GM18951 (cell line): ENCODE measurements at regions not wholly inside any gene's neighbourhood (a gene's known extent, or its start where the extent isn't known, plus 50 kb on each side); places are given as distances from the start of the nearest gene placed in this dataset.

ENCODE experiments used
- POLR2A ChIP-seq: IDR thresholded peaks from 4 replicates; pipeline ENCODE4 v1.6.1; 2011; ENCODE audit warnings: mild to moderate bottlenecking; ENCODE audit not compliant: insufficient read length, insufficient read depth; ENCODE audit errors: extremely low read depth
- in situ Hi-C: fragments of 300-500 bp; cut with MboI; formaldehyde crosslinking; loops from one replicate; pipeline ENCODE4 v1.12.0; 2022; ENCODE audit warnings: low sequenced_read_pairs, mixed read lengths, inconsistent platforms; ENCODE audit not compliant: unreplicated experiment

DNA sequence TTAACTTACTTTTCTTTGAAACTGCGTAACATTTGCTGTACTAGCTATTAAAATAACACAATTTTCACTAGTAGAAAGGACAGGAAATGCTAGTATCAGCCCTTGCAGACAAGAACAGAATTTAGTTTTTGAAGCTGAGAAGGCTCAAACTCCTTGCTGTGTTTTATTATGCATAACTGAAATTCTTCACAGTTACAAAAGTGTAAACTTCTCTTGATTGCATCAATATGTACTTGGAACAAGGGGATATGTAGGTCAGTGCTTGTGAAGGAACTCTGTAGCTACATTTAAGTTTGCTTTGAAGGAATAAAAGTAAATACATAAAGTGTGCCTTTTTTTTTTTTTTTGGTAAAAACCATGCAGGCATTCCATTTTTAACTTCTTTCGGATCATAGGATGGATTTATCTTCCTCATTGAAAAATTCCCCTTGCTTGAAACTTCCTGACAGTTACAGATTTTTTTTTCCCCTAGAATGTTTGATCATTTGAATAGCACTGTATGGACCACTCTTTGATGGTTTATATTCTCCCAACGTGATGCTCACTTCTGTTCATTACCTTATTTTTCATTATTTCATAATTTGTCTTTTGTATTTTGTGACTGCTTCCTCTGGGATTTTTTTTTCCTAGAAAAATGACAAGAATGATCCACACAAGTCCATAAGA is 94.9 kb upstream of the DAB2 start:
- in situ Hi-C loops: no loop called here
- no peak for TF ChIP-seq POLR2A

DNA sequence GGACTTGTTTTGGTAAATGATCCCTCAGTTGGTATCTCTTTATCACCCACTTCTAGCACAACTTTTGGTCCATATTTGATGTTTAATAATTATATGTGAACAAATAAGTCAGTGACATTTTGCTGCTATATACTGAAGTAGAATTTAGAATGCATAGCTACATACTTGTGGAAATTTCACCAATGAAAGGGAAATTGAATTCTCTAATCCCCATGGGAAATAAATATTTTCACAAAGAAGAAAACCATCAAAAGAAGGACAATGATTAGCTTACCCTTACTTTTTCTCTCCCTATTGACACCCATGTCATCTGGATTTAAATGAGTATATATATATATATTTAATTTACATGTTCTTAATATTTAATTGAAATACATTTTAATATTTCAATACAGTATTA is 94.3 kb upstream of the DAB2 start:
- no peak for TF ChIP-seq POLR2A
- in situ Hi-C loops: no loop called here

DNA sequence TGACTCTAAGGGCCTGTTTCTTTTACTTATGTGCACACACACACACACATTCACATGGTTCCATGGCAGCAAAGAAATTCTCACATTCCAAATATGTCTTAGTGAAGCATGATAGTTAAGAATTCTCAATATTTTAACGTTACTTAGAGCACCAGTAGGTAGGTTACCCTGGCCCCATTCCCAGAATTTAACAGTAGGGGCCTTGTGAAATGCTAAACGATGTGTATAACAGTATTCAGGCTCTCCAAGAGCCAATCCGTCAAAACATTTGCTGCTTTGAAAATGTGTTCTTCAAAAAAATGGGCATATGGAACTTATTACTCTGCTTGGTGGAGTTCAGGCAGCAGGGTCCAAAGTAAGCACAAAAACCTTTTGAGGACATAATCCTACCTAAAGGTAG is 93.7 kb upstream of the DAB2 start:
- in situ Hi-C loops: no loop called here
- TF ChIP-seq POLR2A: no peak

DNA sequence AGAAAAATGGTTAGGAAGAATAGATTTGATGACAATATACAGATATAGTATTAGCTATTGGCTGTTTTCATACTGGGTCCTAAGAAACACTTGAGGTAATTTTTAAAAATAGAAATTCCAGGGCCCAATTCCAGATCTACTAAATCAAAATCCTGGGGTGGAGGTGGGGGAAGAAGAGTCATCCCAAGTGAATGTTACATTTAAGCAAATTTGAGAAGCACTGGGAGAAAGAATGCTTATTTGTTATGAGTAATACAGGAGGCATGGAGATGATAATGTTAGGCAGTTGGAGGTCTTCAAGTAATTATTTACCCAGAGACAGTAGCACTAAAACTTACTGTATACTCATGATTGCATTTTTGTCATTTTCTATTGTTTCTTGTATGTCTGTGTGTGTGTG is 93.0 kb upstream of the DAB2 start:
- TF ChIP-seq POLR2A: no peak
- in situ Hi-C loops: no loop called here

DNA sequence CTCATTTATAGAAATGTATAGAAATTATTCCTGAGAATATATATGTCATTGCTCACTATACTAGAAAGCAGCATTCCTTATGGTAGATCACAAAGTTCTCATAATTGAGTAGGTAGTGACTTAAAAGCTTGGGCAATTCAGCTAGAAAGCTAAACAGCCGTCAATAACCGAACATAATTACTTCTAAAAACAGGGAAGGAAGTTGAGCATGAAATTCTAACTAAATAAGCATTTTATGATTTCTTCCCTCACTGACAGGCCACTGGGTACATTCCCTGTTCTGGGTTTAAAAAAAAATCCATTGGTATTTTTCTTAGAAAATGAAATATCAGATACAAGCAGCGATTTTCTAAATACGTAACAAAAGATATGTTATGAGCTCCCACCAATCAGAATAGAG is 91.1 kb upstream of the DAB2 start:
- in situ Hi-C loops: no loop called here
- no peak for TF ChIP-seq POLR2A

DNA sequence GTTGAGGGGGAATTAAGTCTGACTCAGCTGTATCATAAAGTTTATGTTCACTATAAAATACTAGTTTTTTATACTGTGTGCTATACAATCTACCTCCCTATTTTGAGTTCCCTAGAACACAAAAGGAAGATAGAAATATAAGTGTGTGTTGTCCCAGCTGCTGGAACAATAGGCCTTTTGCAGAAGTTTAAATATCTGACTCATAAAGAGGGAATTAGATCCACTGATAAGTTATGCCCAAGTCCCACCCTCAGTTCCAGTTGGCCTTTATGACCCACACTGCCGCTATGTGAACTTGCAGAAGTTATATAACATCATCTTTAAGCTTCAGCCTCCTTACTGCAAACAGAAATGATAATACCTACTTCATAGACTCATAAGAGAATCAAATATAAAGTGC is 88.5 kb upstream of the DAB2 start:
- in situ Hi-C loops: no loop called here
- TF ChIP-seq POLR2A: no peak

DNA sequence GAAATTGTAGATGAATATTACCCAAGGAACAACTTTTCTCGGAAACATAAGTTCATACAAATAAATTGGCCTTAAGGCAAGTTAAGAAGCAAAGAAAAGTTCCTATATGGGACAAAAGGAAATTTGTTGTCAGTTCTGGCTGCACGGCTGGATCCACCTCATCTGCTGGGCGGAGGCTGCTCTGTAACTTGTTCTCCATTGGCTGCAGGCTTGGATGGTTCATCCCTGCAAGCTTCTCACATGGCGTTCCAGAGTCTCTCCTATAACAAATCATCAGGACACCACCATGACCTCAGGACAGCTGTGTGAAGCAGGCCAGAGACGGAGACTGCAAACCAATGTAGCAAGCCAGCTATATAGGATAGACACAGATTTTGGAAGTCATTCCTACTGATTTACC is 81.4 kb upstream of the DAB2 start:
- in situ Hi-C loops: no loop called here
- TF ChIP-seq POLR2A: no peak

DNA sequence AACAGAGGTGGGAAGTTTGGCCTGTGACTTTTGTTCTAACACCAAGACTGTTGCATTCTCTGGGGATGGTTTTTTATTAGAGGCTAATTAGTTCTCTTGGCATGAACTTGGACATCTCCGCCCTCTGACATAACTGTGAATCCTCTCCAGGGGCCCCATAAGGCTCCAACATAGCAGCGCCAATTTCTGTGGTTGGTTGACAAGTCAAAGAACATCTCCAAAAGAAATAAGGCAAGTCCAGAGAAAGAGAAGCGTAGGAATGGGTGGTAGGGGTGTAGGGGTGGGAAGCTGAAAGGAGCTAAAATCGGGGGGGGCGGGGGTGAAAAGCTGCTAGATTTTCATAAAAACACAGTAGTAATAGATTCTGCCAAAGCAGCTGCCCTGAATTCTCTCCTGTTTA is 81.0 kb upstream of the DAB2 start:
- TF ChIP-seq POLR2A: no peak

DNA sequence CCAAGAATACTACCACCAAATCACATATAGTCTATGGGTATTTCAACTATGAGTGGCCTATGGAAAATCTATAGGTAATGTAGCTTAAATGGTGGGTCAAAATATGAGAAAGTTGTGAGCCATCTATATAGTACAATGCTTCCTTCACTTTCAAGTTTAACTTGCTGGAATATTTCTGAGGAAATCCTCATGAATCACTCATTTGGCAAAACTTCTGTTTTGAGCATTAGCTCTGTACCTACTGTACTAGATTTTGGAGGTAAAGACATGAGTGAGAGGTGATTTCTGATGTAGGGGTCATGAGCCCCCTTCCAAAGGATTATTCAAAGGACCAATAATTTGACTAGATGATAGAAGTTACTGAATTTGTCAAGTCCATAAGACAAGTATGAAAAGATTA is 80.6 kb upstream of the DAB2 start:
- no peak for TF ChIP-seq POLR2A

More for the DNA sequence above, 81.0 kb upstream of the DAB2 start:
- in situ Hi-C loops: no loop called here

DNA sequence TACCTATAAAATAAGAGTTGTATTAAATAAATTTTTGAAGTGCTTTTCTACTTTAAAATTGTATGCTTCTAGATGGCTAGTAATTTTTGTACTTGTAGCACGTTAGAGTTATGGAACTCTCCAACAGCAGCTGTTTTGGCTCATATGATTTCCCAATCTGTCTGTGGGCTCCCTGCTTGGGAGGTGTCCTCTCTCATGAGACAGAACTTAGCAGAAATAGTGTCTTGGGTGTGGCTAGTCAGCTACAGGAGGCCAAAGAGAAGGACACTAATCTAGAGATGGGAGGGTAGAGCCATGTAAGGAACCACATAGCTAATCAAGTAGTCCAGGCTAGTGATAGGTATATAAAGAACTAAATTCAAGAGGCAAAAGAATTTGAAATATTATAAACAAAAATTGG is 78.4 kb upstream of the DAB2 start:
- no peak for TF ChIP-seq POLR2A
- in situ Hi-C loops: no loop called here

More for the DNA sequence above, 80.6 kb upstream of the DAB2 start:
- in situ Hi-C loops: no loop called here

DNA sequence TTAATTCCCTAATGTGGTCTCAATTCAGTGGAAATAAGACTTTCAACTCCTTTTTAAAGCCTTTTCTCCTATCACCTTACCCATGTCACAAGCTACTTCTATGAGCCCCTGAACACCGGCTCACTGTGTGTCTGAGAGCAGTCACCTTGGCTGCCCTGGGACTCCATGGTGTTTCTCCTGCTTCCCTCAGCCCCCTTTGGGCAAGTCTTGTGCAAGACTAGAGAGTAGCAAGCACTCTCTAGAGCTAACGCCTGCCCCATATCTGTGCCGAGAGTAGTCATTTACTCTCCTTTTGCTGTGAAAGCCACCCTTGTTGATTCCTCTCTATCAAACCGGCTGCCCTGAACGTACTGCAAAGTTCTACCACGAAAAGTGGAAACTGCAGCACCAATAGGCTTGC is 77.9 kb upstream of the DAB2 start:
- in situ Hi-C loops: no loop called here
- no peak for TF ChIP-seq POLR2A

DNA sequence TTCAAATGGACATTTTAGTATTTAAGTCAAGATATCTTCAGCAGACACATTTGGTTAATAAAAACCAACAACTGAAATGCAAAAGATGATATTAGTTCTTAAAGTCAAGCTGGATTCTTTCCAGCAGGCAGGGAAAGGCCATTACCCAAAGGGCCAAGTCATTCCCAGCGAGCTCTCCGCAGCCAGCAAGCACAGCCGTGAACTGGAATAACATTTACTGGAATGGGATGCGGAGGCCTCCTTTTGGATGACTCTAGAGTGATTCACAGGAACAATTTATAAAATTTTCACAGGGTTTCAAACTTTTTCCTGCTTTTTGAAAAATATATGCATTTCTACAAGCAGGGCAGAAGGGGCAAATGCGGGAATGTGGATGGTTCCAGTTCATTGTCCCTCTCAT is 76.6 kb upstream of the DAB2 start:
- no peak for TF ChIP-seq POLR2A
- in situ Hi-C loops: no loop called here

DNA sequence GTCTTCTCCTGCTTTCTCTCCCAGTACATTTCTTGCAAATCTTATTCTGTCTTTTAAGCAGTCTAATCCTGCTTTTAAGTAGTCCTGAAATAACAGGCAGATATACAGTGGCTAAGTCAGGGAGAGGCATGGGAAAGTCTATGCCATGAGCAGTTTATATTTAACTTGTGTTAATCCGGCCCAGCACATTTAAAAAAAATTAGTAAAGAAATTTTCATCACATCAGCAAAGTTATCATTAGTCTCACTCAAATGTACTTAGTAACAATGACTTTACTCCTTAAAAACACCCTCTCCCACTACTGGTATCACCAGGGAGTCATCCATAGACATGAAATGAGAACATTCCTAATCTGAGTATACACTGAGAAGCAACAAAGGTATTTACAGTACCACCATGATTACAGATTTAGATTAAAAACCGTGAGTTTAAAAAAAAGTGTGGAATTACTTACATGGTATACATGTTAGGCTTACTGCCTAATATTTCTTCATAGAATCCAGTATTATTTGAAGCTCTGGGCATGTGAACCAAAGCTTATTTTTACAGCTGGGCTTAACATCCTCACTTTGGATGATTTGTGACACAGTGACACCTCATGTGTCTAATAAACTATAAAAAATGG is 75.9 kb upstream of the DAB2 start:
- in situ Hi-C loops: no loop called here
- TF ChIP-seq POLR2A: no peak

DNA sequence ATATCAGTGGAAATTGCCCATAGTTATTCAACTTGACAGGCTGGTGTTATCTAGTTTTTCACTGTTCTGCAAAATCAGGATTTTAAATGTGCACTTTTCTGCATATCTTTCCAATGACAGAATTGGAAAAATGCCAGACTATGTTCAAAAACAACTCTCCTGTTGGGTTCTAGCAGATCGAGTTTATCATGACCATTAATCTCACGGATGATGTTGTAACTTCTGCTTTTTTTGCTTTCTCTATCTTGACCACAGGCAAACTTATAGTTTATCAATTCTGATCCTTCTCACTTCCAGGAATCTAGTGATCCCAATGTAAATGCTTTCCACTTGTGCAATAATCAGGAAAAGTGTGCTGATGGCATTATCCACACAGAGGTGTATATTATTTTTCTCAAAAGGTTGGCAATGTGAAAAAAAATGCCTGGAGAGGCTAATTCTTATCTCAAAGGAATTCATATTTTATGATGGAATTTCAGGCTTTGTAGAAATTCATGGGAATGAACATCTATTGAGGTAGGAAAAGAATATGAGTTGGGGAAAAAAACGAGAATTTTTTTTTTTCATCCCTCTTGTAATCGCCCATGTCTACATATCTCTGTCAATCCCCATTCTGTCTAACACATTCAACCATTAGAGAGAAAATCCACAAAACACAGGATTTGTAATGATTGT is 73.6 kb upstream of the DAB2 start:
- TF ChIP-seq POLR2A: no peak
- in situ Hi-C loops: no loop called here
